ENCODE measurements at regions not wholly inside any gene's neighbourhood (a gene's known extent, or its start where the extent isn't known, plus 50 kb on each side); places are given as distances from the start of the nearest gene placed in this dataset.

GRCh38 chr3:105316331-105316730, 50.4 kb upstream of the ALCAM start:
- H3K36me3 ChIP-seq (ENCODE audit: insufficient read depth, low read length) = no peaks in the 10 kb centered on the region
- H4K20me1 ChIP-seq (ENCODE audit: insufficient read depth) = no peaks in the 10 kb centered on the region
- no peaks in the 10 kb centered on the region for H3K27me3 ChIP-seq (ENCODE audit: insufficient read depth, low read depth, low read length)
- H3K27ac ChIP-seq (ENCODE audit: low read length) = no peak overlapping the region
- no peaks in the 10 kb centered on the region for H3K9me2 ChIP-seq (ENCODE audit: insufficient read depth, low read length)
- H3K4me2 ChIP-seq (ENCODE audit: low read length) = no peak overlapping the region
- TF ChIP-seq POLR2AphosphoS5 (IDR thresholded peaks at IDR 0.05) = no peak
- no peak for TF ChIP-seq CTCF (IDR thresholded peaks at IDR 0.05; ENCODE audit: poor library complexity, severe bottlenecking)
- no peak for TF ChIP-seq REST (IDR thresholded peaks at IDR 0.05; ENCODE audit: borderline replicate concordance)
- no peak for TF ChIP-seq SMC3 (conservative IDR thresholded peaks at IDR 0.05; ENCODE audit: poor library complexity)
- no peak for TF ChIP-seq RAD21 (conservative IDR thresholded peaks at IDR 0.05)
- no peak for TF ChIP-seq EP300 (conservative IDR thresholded peaks at IDR 0.05; ENCODE audit: poor library complexity, severe bottlenecking)
- TF ChIP-seq TAF1 (IDR thresholded peaks at IDR 0.05; ENCODE audit: low read depth) = no peak
- no peak for TF ChIP-seq MXI1 (conservative IDR thresholded peaks at IDR 0.05; ENCODE audit: poor library complexity, severe bottlenecking)
- no peak for TF ChIP-seq EZH2 (IDR thresholded peaks at IDR 0.05; ENCODE audit: borderline replicate concordance, insufficient read depth, low read length, poor library complexity, severe bottlenecking)
- no peaks in the 10 kb centered on the region for H3F3A ChIP-seq (ENCODE audit: insufficient read depth, low read length, poor library complexity, severe bottlenecking)
- H3K9ac ChIP-seq (ENCODE audit: low read length) = no peak overlapping the region
- no peak overlapping the region for H3K4me3 ChIP-seq (ENCODE audit: low read length)
- no peak overlapping the region for H2AFZ ChIP-seq (ENCODE audit: low read depth, low read length)
- no peaks in the 10 kb centered on the region for H3K79me2 ChIP-seq (replicated peaks; ENCODE audit: insufficient read depth, low read length)
- H3K9me3 ChIP-seq (ENCODE audit: low read length) = no peaks in the 10 kb centered on the region

Small RNA genes lying in the stretch of these regions (small RNA-seq; reads per million reads assigned to genes)
- gene MIR548AB (0 reads per million in 3 experiments), gene NDUFA4P2 (0 reads per million in 3 experiments), gene RNU1-43P (0.03 to 0.65 (median 0.03) reads per million in 3 experiments), gene RNU6-461P (0 to 0.03 (median 0) reads per million in 3 experiments), gene TUBBP11 (0 reads per million in 3 experiments)
